ENCODE measurements at regions not wholly inside any gene's neighbourhood (a gene's known extent, or its start where the extent isn't known, plus 50 kb on each side); places are given as distances from the start of the nearest gene placed in this dataset.
"Not testable (repeated sequence)": the region's sequence is repeated elsewhere in the genome, so short reads cannot be mapped to it uniquely, and the experiment has no call there.

- H3K36me3 ChIP-seq, result no peaks in the 10 kb centered on the region
- no peak for DNase-seq (ENCODE audit: low spot score in 2 of 2)
- 82 to 91% methylated on average over 3 of the region's 3 CpGs for WGBS, 2 donors
- no peak overlapping the region for H3K4me3 ChIP-seq
- peaks cover 0 to 31% (median 0%) of the 10 kb centered on the region in 4 donors for H3K9me3 ChIP-seq
- no peak overlapping the region for H3K27ac ChIP-seq
- H3K4me1 ChIP-seq, result no peaks in the 10 kb centered on the region
- H3K27me3 ChIP-seq, result no peaks in the 10 kb centered on the region
- TF ChIP-seq POLR2A (IDR thresholded peaks at IDR 0.05) (no peak), CTCF (IDR thresholded peaks at IDR 0.05) (no peak), EP300 (IDR thresholded peaks at IDR 0.05) (no peak)
These were observed 142.7 kb upstream of the EXOC2 start for GRCh38 chr6:835476-836160.

- no peak overlapping the region for H3K4me3 ChIP-seq
- no peaks in the 10 kb centered on the region for H3K27me3 ChIP-seq
- DNase-seq (ENCODE audit: low spot score in 2 of 2), result no peak
- TF ChIP-seq CTCF (IDR thresholded peaks at IDR 0.05) (no peak), EP300 (IDR thresholded peaks at IDR 0.05) (no peak), POLR2A (IDR thresholded peaks at IDR 0.05) (no peak)
- no peak overlapping the region for H3K27ac ChIP-seq
- 67 to 78% methylated on average over 2 of the region's 2 CpGs for WGBS, 2 donors
- no peaks in the 10 kb centered on the region for H3K4me1 ChIP-seq
- H3K36me3 ChIP-seq, result no peaks in the 10 kb centered on the region
- H3K9me3 ChIP-seq, result peaks cover 0 to 26% (median 0%) of the 10 kb centered on the region in 4 donors
These were observed 141.9 kb upstream of the EXOC2 start for GRCh38 chr6:834866-835265.

GRCh38 chr6:834190-834589, 141.3 kb upstream of the EXOC2 start:
- Histone ChIP-seq H3K36me3 (no peaks in the 10 kb centered on the region), H3K4me1 (no peaks in the 10 kb centered on the region), H3K9me3 (peaks cover 0 to 24% (median 0%) of the 10 kb centered on the region in 4 donors), H3K4me3 (no peak overlapping the region), H3K27me3 (no peaks in the 10 kb centered on the region), H3K27ac (no peak overlapping the region)
- 86 to 91% methylated on average over 2 of the region's 2 CpGs for WGBS, 2 donors
- TF ChIP-seq EP300 (IDR thresholded peaks at IDR 0.05) (no peak), CTCF (IDR thresholded peaks at IDR 0.05) (no peak), POLR2A (IDR thresholded peaks at IDR 0.05) (no peak)
- DNase-seq (ENCODE audit: low spot score in 2 of 2), result no peak

GRCh38 chr6:832804-833203, 139.9 kb upstream of the EXOC2 start:
- not testable (repeated sequence) for H3K36me3 ChIP-seq; DNase-seq (ENCODE audit: low spot score in 2 of 2); H3K4me3 ChIP-seq; H3K4me1 ChIP-seq; H3K27me3 ChIP-seq; H3K27ac ChIP-seq
- 82 to 95% methylated on average over 2 of the region's 2 CpGs for WGBS, 2 donors
- peaks cover 0 to 28% (median 0%) of the 10 kb centered on the region in 4 donors for H3K9me3 ChIP-seq

GRCh38 chr6:830667-831327, 137.9 kb upstream of the EXOC2 start:
- H3K36me3 ChIP-seq, result no peaks in the 10 kb centered on the region
- H3K4me1 ChIP-seq, result no peaks in the 10 kb centered on the region
- H3K27me3 ChIP-seq, result no peaks in the 10 kb centered on the region
- TF ChIP-seq POLR2A (IDR thresholded peaks at IDR 0.05) (no peak), CTCF (IDR thresholded peaks at IDR 0.05) (no peak), EP300 (IDR thresholded peaks at IDR 0.05) (no peak)
- WGBS, 2 donors, result 70 to 78% methylated on average over 6 of the region's 6 CpGs
- no peak overlapping the region for H3K27ac ChIP-seq
- DNase-seq (ENCODE audit: low spot score in 2 of 2), result no peak
- no peak overlapping the region for H3K4me3 ChIP-seq
- H3K9me3 ChIP-seq, result peaks cover 0 to 42% (median 0%) of the 10 kb centered on the region in 4 donors

Data from tibial nerve (tissue), 4 donors.